UCSD-AML1 (cell line): ENCODE measurements at regions not wholly inside any gene's neighbourhood (a gene's known extent, or its start where the extent isn't known, plus 50 kb on each side); places are given as distances from the start of the nearest gene placed in this dataset.
A peak's percentile ranks its signal among the peaks of the same experiment; 100 is the strongest.

Experiments used
- DNase-seq: peaks from one replicate; lab custom pipeline; 2025; ENCODE audit not compliant: unreplicated experiment; lab: John Stamatoyannopoulos, UW

- DNase-seq: no peak
These were observed 60.5 kb upstream of the SGK1 start for GRCh38 chr6:134378426-134378825.

DNA sequence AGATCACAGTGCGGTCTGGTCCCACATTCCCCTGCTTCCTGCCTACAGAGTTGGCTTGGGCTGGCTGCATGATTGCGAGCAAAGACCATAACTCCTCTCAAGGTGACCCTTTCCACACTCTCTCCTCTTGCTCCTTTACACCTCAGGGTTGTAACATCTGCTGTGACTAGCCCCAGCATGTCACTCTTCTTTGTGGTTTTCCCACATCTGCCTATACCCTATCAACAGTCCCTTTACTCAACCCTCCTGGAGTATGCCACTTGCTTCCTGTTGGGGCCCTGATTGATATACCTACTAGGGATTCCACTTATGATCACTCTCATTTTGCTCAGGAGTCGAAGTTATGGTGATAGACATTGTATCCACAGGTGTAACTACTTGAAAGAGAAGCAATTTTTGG, 58.9 kb upstream of the SGK1 start:
- no peak for DNase-seq

GRCh38 chr6:134375220-134375580, 57.3 kb upstream of the SGK1 start:
- no peak for DNase-seq

GRCh38 chr6:134374491-134375219, 56.7 kb upstream of the SGK1 start:
- no peak for DNase-seq

DNA sequence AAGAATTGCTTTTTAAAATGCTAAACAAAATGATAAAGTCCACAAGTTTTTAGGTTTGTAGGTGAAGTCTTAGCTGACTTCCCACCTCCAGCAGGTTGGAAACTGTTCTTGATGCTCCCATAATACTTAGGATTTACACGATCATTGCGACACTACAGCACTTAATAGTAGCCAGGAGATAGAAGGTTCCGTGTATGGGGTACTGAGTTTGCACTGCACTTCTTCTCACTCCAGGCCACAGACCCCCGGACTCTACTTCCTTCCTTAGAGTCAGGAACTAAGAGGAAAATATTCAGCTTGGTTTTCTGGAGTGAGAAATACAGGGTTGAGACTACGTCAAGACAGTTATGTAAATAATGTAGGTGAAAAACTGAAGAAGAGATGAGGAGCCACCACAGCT, 56.1 kb upstream of the SGK1 start:
- DNase-seq: no peak

DNA sequence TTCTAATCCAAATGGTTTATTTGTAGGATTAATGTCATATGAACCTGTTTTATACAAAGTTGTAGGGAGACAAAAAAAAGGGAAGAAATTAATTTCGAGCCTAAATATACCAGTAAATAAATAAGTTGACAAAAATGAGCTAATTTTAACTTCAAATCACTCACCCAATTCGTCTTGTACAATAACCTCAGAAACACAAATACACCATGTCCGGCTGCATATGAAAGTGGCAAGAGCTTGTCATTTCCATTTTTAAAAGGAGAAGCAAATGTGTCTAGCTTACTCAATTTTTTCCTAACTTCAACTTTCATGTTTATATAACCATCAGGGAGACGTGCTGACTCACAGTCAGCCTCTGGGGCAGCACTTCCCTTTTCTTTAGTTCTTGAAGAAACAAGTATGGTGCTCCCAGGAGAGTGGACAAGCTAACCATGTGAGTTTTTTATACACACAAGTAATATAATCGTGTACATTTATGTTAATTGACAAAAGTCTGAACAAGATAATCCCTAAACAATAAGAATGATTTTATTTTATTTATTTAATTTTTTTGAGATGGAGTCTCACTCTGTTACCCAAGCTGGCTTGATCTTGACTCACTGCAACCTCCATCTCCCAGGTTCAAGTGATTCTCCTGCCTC, 55.5 kb upstream of the SGK1 start:
- peak; percentile 53 for DNase-seq

GRCh38 chr6:134372603-134373281, 54.8 kb upstream of the SGK1 start:
- no peak for DNase-seq

DNA sequence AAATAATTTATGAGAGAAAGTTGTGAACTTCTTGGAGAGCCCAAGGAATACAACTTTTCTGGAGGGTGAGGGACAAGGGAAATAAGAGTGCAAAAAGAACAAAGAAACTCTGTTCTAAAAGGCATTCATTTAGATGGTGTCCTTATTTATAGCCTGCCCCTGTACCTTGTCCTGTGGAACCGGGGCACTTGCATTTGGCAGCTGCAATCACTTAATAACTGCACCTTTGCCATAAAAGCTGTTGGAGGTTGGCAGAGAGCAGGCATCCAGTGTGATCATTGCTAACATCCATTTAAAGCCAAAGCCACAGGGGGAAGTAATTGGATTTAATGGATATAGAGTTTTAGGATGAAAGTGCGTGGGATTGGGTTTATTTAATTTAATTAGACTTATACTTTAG, 50.8 kb upstream of the SGK1 start:
- no peak for DNase-seq
